ENCODE measurements at regions not wholly inside any gene's neighbourhood (a gene's known extent, or its start where the extent isn't known, plus 50 kb on each side); places are given as distances from the start of the nearest gene placed in this dataset.

DNA sequence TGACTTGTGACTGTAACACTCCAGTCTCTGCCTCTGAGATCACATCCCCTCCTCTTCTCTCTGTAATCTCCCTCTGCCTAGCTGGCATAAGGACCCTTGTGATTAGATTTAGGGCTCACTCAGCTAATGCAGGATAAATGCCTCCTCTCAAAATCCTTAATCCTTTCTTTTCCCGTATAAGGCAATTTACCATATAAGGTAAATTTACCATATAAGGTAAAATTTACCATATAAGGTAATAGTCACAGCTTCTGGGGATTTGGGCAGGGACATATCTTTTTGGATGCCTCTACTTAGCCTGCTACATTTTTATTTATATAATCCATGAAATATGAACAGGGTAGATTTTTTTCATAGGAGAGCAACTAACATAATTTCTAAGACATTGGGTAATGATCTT lies 318.0 kb upstream of the PUM3 start:
- CTCF ChIA-PET: no interaction called here
- POLR2A ChIA-PET: no interaction called here

DNA sequence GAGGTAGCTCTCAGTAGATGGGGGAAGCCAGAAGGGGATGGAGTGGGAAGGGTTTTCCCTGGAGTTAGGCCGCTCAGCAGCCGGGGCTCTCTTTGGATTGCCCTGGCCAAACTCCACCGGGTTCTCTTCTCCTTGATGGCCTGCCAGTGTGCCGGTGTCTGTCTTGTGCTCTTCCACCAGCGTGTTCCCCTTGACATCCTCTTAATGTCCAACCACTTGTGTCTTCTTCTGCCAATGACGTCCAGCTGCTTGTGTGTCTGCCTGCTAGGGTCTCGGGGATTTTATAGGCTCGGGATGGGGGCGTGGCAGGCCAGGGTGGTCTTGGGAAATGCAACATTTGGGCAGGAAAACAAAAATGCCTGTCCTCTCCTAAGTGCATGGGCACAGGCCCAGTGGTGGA lies 313.1 kb upstream of the PUM3 start:
- ChIA-PET CTCF (no interaction called here), POLR2A (no interaction called here)

DNA sequence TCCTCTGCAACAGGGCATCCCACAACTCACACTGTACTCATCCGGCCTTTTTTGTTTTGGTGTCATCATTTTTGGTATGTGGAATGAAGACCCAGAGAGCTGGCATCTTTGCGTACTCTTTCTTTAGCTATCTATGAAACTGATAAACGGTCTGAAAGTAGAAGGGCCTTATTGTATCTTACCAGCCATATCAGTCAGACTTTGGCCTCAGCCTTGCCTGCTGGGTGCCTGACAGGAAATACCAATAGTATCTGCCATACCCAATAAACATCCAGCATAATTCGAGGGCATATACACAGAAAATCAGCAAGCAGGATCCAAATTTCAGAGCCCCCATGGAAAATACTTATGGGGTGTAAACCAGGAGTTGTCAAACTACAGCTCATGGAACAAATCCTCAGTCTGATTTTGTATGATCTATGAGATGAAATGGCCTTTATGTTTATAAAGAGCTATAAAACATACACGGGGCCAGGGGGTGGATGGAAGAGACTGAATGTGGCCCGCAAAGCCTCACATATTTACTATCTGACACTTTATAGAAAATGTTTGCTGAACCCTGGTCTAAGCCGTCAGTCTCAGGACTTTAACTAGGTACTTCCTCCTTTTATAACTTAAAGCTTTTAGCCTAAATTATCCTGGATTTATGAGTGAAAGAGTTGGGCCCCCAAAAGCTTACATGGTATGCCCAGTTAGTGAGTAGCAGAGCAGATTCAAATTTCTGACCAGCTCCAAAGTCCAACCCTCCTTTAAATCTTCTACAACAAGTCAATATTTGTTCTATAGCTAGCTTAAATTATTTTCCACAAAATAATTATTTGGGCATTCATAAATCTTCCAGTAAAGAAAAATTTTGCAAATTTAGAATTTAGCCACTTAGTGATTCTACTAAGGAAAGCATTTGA lies 308.0 kb upstream of the PUM3 start:
- ChIA-PET CTCF (no interaction called here), POLR2A (no interaction called here)

DNA sequence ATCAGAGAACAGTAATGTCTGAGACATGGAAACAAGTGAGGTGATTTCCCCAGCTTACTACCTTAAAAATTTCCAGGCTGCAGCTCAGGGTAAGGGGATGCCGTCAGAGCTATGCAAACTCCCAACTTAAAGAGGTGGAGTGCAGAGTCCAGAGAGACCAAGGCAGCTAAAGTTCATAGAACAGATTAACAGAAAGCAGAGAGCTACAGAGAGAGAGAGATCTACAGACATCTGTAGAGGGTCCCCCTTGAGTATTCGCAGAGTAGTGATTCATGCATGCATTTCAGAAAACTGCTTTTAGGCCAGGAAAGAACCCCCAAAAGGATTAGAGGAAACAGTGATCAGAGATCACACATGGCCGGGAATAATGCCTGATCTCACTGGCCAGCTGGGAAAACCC lies 306.2 kb upstream of the PUM3 start:
- POLR2A ChIA-PET: no interaction called here

DNA sequence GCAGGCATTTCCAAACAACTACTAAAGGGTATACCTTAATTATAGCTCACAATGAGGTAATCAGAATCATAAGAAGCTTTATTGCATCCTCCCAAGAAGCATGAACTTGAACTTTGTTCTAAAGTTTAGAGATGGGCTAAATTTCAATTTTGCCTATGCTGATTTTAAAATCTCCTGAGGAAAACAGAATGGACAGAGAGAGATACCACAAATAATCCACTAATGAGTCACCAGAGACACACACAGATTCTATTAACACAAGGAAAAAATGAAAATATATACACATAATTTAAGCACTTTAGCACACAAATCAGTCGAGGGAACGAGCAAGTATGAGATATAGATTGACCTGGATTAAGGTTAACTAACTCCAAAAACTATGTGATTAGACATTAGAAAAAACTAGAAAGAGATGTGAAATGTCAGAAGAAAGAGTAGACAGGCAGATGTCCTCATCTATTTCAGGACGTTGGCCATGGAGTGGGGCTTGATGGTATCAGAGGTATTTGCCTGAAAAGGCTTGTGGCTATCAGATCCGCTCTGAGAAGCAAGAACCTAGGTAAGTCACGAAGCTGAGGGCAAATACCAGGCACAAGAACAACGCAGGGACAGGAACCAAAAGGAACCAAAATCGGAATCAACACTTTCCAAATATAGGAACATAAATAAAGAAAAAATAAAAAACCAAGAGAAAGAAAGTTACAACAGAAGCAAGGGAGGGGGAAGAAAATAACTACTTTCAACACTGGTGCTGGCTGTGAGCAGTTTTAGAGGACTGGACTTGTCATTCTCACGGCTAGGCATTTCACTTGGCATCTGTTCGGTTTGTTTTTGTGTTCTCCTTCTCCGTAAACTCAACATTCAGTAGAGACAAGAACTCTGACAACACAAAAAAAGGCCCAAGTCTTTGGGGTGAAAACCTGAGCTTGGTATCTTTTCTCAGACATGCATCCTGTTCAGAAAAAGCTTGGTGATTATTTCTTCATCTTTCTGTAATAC lies 294.6 kb upstream of the PUM3 start:
- POLR2A ChIA-PET: no interaction called here
- CTCF ChIA-PET: interaction anchor here (0.5 kb wide), 1 partner anchor 1229 kb away, joined by 3 read pairs; no protein-coding TSS in a partner anchor

More for the DNA sequence above, 306.2 kb upstream of the PUM3 start:
- CTCF ChIA-PET: no interaction called here

DNA sequence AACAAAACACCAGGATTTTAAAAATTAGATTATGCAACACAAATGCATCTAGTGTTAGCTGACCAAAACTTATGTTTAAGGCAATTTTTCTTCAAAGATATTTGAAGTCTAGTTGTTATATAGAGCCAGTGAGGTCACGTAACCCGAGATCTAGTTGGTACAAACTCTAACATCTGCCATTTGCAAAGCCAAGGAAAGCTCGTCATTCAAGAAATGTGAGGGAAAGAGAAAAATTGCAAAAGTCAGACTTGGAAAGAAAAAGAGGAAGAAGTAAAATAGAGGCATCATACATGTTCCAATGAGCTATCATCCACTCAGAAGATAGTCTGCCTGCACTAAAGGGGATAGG lies 293.4 kb upstream of the PUM3 start:
- POLR2A ChIA-PET: no interaction called here
- CTCF ChIA-PET: no interaction called here

DNA sequence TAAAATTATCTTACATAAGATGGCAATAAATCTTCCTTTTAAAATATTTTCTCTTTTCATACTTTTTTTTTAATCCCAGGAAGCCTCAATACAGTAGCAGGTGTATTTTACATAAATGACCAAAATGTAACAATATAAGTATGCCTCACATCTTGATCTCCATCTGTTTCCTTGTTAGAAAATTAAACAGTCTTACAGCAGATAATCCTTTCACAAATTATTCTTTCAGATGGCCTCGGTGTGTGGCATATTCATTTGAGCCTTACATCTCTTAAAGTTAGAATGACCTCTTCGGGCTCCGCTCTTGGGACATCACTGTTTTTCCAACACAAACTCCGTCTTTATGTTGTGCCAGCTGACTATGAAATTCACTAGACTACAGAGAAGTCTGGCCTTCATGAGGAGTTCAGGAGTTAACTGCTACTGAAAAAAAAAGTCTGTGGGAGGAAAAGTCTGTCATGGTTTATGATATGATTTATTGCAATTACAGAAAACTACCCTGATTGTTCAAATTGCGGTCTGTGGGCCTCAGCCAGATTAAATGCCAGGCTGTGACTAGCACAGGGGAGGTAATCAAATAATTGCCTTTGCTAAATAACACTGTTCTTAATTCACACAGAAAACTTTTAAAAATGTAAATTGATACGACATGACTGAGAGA lies 292.9 kb upstream of the PUM3 start:
- ChIA-PET POLR2A (no interaction called here), CTCF (no interaction called here)

DNA sequence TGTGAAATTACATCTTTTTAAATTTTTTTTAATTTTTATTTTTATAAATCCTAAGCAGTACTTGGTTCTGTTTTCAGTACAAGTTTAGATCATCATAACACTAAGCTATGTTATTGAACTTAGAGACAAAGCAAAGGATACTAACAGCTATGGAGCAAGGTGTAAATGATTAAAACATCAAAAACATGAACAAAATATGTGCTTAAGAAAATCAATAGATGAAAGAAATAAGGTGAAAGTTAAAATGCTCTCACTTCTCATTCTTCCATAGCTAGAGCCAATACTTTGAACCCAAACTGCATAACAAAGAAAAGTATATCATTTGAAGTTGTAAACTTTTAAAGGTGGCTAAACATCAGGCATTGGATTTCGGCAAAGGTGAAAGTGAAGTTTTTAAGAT lies 292.3 kb upstream of the PUM3 start:
- POLR2A ChIA-PET: no interaction called here
- CTCF ChIA-PET: no interaction called here

DNA sequence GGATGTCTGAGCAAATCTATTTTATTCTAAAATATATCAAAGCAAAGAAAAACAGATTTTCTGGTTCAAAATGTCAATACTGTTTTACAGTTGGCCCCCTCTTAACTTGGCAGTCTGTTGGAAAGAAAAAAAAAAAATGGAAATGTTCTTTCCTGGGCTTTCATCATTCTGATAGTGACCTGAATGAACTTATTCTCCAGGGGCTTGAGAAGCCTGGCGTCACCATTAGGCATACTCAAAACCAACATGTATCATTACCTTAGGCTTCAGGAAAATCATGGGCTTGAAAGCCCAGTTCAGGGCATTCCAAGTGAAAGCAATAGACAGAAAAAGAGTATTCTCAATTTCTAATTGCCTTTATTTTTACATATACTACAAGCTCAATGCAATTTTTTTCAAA lies 283.7 kb upstream of the PUM3 start:
- ChIA-PET POLR2A (no interaction called here), CTCF (no interaction called here)

DNA sequence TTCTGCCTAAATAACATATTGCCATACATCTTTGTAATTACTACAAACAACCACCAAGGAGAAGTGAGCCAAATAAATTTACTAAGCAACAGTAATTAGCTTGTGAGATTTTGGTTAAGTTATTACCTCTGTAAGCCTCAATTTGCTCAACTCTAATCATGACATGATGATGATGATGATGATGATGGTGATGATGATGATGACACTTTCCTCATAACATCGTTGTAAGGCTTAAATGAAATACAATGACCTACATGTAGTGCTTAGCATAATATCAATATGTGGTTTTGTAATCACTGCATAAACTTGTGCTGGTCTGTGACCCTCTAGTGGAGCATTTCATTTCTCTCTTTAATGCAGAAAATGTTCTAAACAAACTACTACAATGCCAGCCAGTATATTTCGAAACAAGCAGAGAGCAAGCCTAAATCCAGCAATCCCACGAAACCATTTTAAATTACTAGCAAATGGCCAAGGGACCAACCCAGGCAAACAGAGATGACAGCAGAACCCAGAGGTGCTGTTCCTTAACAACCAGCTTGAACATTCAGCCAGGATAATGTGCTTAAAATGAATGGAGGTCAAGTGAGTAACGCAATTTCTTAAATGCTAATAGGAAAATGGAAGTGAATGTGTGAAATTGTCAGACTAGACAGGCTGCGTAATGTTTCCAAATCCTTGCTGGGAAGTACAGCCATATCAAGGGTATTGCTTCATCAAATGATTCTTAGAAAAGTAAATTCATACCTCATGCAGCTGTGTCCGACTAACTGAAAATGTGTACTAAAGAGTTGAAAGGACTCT lies 281.9 kb upstream of the PUM3 start:
- POLR2A ChIA-PET: no interaction called here
- CTCF ChIA-PET: no interaction called here

DNA sequence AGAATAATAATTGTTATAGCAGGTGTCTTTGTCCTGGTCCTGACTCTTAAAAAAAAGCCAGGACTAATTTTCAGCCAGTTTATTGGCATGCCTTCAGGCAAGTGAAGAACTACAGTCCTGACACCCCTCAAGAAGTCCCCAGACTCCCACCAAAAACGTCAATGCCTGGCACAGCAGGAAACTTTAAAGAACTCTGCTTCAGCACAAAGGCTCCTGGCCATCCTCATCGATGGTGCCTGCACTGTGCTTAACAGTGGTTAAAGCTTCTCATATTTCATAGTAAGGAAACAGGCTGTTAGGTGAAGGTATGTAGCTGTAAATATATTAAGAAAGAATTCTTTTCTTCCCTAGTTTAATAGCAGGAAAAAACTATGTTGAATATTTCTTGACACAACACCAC lies 280.1 kb upstream of the PUM3 start:
- ChIA-PET CTCF (no interaction called here), POLR2A (no interaction called here)

DNA sequence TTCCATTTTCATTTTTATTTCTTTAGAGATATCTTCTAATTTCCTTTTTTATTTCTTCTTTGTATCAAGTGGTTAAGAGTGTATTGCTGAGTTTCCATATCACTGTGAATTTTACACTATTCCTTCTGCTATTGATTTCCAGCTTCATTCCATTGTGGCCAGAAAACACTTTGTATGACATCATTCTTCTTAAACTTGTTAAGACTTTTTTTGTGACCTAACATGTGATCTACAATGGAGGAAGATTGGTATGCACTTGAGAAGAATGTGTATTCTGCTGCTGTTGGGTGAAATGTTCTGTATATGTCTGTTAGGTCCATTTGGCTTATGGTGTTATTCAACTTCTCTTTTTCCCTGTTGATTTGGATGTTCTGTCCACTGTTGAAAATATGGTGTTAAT lies 274.2 kb upstream of the PUM3 start:
- POLR2A ChIA-PET: no interaction called here
- CTCF ChIA-PET: no interaction called here

DNA sequence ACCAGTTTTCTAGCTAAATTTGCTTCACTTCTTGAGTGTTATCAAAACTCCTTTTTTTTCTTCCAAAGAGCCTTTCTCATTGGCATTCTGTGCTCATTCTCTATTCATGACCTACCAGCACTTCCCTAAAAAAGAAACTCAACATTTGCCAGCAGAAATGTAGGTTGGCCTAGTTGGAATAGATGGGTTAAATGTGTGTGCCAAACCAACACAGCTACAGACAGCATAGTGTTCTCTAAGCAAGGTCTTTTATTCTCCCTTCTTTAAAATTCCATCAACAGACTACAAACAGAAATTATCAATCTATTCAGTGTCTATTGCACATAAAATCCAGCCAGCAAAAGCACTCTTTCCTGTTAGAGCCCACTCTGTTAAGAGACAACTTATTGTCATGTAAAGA lies 255.8 kb upstream of the PUM3 start:
- ChIA-PET POLR2A (no interaction called here), CTCF (no interaction called here)

DNA sequence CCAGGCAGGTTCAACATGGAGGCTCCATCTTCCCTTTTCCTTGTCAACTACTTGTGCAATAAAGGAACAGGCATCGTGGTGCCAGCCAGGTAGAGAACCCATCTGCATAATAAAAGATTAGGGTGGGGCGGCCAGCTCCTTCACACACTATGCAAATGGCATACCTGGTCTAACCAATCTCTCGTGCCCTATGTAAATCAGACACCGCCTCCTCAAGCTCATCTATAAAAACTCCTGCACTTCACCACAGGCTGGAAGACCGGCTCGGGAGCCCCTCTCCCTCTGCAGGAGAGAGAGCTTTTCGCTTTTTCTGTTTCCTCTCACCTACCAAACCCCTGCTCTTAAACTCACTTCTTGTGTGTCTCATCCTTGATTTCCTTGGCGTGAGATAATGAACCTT lies 244.3 kb upstream of the PUM3 start:
- CTCF ChIA-PET: no interaction called here
- POLR2A ChIA-PET: no interaction called here

DNA sequence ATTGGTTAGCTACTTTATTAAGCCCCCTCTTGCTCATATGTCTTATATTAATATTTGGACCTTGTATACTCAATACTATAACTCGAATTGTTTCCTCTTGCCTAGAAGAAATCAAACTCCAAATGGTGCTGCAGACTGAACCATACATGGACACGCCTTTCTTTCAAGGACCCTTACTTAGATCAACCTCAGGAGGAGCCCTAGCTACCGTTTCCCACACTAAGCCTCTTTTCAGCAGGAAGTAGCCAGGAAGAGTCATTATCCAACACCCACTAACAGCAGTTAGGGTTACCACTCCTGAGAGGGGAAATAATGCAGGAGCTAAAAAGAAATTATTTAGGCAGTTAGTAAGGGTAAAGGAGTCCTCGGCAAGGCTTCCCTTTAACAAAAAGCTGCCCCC lies 243.8 kb upstream of the PUM3 start:
- ChIA-PET CTCF (no interaction called here), POLR2A (no interaction called here)

DNA sequence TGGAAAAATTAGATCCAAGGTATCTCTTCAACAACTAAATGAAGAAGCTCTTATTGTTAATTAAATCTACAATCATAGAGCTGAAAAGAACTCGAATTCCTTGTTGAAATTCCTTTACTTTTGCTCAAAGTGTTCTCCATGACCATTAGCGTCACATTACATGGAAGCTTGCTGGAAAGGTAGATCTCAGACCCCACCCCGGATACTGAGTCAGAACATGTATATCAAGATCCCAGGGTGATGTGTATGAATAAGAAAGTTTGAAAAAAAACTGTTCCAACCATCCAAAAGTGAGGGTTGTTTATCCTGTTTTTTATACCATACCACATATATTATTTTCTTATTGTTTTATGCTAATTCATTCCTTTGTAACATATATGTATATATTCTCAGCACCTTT lies 237.1 kb upstream of the PUM3 start:
- ChIA-PET POLR2A (no interaction called here), CTCF (no interaction called here)

DNA sequence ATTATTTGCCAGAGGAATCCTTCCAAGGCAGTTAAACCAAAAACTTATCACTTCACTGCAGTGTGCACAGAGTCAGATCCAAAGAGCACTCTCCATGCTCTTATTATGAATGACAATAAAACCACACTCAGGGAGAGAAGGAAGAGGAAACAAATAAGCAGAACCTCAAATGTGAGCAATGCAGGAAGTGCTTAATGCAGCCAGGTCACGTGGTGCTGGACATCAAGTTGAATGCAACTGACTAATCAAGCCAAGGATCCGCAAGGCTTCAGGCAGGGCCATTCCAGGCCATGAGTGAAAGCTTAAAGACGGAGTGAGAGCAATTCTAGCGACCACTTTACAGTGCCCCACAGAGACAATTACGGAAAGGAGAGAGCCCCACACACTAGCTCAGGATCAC lies 230.4 kb upstream of the PUM3 start:
- CTCF ChIA-PET: no interaction called here
- POLR2A ChIA-PET: no interaction called here

DNA sequence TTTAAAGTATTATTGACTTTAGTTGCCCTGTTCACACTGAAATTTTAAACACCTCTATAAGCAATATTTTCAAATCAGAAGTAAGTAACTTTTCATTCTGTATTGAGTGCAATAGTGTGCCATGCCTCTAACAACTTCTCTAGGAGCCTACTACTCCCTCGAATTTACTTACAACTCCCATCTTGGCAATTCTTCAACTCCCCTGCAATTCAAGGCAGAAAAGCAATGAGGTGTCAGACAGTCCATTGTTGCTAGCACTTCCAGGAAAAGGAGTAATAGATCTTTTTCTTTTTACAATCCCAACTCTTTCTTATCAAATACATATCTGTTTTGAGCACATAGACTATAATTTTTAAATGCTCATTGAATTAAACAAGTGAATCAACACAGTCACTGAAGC lies 222.7 kb upstream of the PUM3 start:
- ChIA-PET POLR2A (no interaction called here), CTCF (no interaction called here)

DNA sequence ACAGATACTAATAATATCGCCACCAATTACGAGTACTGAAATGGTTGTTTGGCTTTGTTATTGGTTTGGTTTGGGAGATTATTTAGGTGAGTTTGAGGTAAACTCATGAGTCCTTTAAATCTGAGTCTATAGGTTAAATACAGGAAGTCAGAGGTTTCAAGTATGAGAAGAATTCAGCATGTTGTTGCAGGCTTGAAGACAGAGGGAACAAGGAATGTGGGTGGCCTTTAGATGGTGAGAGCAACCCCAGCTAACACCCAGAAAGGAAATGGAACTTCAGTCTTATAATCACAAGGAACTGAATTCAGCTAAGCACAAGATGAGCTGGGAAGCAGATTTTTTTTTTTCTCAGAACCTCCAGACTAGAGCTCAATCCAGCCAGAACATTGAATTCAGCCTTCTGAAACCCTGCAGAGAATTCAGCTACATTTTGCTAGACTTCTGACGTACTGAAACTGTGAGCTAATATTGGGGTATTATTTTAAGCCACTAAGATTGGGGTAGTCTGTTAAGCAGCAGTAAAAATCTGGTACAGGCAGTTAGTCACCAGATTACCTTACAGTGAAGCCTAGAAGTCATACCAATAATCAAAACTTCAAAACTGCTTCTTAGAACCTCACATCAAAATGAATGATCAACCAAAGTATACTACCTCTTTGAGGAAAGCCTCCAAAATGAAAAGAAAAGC lies 216.0 kb upstream of the PUM3 start:
- CTCF ChIA-PET: no interaction called here
- POLR2A ChIA-PET: no interaction called here

DNA sequence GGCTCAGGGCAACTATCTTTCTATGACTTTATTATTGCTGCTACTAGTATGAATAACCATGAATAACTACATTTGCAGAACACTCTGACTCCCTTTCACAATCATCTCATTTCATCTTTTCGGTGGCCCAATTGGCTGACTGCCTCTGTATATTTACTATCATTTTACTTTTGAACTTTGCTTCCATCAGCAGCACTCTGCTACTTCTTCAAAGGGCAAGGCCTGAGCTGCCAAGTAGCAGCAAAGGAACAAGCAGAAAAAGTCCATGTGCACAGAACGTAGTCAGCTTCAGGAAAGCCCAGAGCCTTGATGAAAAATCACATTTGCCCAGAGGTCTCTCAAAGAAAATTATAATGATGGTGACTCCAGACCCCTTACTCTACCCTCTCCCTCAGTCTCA lies 214.5 kb upstream of the PUM3 start:
- ChIA-PET CTCF (no interaction called here), POLR2A (no interaction called here)

Measured in activated CD8-positive, alpha-beta memory T cell treated with anti-CD3 and anti-CD28 coated beads for 36 hours (primary cell).